H1 (cell line): ENCODE measurements at regions not wholly inside any gene's neighbourhood (a gene's known extent, or its start where the extent isn't known, plus 50 kb on each side); places are given as distances from the start of the nearest gene placed in this dataset.

Experiments
- BACH1 ChIP-seq: IDR thresholded peaks from 2 replicates; pipeline ENCODE4 v1.6.1; 2012; ENCODE audit warnings: low read length, improper control_type of control experiment
- CHD2 ChIP-seq: IDR thresholded peaks from 2 replicates; pipeline ENCODE4 v1.6.1; 2012; ENCODE audit warnings: low read length, improper control_type of control experiment
- E2F6 ChIP-seq: IDR thresholded peaks from 2 replicates; pipeline ENCODE4 v1.6.1; 2012; ENCODE audit warnings: inconsistent platforms
- RAD21 ChIP-seq, 2 experiments: IDR thresholded peaks in 1 of 2; conservative IDR thresholded peaks in 1 of 2; 2 replicates each; pipeline ENCODE4 v1.6.1; 2011; ENCODE audit warnings: low read depth in 2 of 2, low read length in 2 of 2, improper control_type of control experiment in 1 of 2, inconsistent platforms in 1 of 2, mild to moderate bottlenecking in 1 of 2, moderate library complexity in 1 of 2
- SIX5 ChIP-seq: IDR thresholded peaks from 2 replicates; pipeline ENCODE4 v1.6.1; 2011; ENCODE audit warnings: mild to moderate bottlenecking, low read depth, low read length
- YY1 ChIP-seq: IDR thresholded peaks from 2 replicates; pipeline ENCODE4 v1.6.1; 2011; ENCODE audit warnings: low read depth, mild to moderate bottlenecking, low read length

DNA sequence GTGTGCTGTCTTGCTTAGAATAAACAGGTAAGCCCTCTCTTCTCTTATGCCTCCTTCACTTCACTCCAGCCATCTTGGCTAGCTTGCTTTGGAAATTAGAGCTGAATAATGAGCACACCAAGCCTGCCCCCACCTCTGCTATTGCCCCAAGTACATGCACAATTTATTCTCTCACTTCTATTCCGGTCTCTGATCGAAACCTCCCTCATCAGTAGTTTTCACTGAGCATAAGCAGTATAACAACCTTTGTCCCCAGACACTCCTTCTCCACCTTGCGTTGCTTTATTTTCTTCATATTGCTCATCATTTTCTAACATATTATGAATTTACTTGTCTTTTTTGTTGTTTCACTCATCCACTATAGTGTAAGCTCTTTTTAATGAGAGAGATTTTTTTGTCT lies 253.4 kb downstream of the GXYLT1 start (continued):
- TF ChIP-seq E2F6 (no peak), CHD2 (no peak), BACH1 (no peak), RAD21 (IDR thresholded peaks at IDR 0.05 in 1 of 2, conservative IDR thresholded peaks at IDR 0.05 in 1 of 2; ENCODE audit: low read depth in 2 of 2, low read length in 2 of 2) (no peak), YY1 (no peak), SIX5 (no peak)
